HepG2 (cell line): ENCODE measurements at regions not wholly inside any gene's neighbourhood (a gene's known extent, or its start where the extent isn't known, plus 50 kb on each side); places are given as distances from the start of the nearest gene placed in this dataset.

Experiments
- SIN3B ChIP-seq: fragments of 150-350 bp; IDR thresholded peaks from 2 replicates; pipeline ENCODE4 v1.6.1; 2014; ENCODE audit warnings: low read length
- TEAD2 ChIP-seq: sonication (generic); formaldehyde crosslinking; IDR thresholded peaks from 2 replicates; pipeline ENCODE4 v1.9.0; 2021; ENCODE audit warnings: missing genetic modification reagents

- TF ChIP-seq TEAD2 (CRISPR knock-in tag): no peak
- TF ChIP-seq SIN3B: no peak
Measured at GRCh38 chrX:20825984-20826383, 548.2 kb upstream of the CNKSR2 start.
